Right kidney (tissue), 1 donor: ENCODE measurements at regions not wholly inside any gene's neighbourhood (a gene's known extent, or its start where the extent isn't known, plus 50 kb on each side); places are given as distances from the start of the nearest gene placed in this dataset.
"Not testable (repeated sequence)": the region's sequence is repeated elsewhere in the genome, so short reads cannot be mapped to it uniquely, and the experiment has no call there.

Experiments
- DNase-seq: peaks from one replicate; pipeline ENCODE4 v3.0.0-alpha.2; 2016

GRCh38 chr1:234839663-234840062 lies 229.7 kb upstream of the IRF2BP2 start:
- no peak for DNase-seq

GRCh38 chr1:234838820-234839219 lies 228.8 kb upstream of the IRF2BP2 start:
- no peak for DNase-seq

- no peak for DNase-seq
Observed at GRCh38 chr1:234838182-234838581, 228.2 kb upstream of the IRF2BP2 start.

GRCh38 chr1:234837713-234838112 lies 227.7 kb upstream of the IRF2BP2 start:
- no peak for DNase-seq

- DNase-seq, result no peak
Observed at GRCh38 chr1:234836776-234837357, 226.9 kb upstream of the IRF2BP2 start.

- DNase-seq, result no peak
Observed at GRCh38 chr1:234836045-234836681, 226.2 kb upstream of the IRF2BP2 start.

- DNase-seq, result no peak
Observed at GRCh38 chr1:234835239-234835638, 225.3 kb upstream of the IRF2BP2 start.

- DNase-seq, result no peak
Observed at GRCh38 chr1:234833646-234834045, 223.7 kb upstream of the IRF2BP2 start.

- DNase-seq, result no peak
Observed at GRCh38 chr1:234833118-234833517, 223.1 kb upstream of the IRF2BP2 start.

- no peak for DNase-seq
Observed at GRCh38 chr1:234827656-234828055, 217.7 kb upstream of the IRF2BP2 start.

- no peak for DNase-seq
Observed at GRCh38 chr1:234827181-234827580, 217.2 kb upstream of the IRF2BP2 start.

GRCh38 chr1:234826352-234826751 lies 216.4 kb upstream of the IRF2BP2 start:
- no peak for DNase-seq

- no peak for DNase-seq
Observed at GRCh38 chr1:234825498-234826165, 215.7 kb upstream of the IRF2BP2 start.

- not testable (repeated sequence) for DNase-seq
Observed at GRCh38 chr1:234824836-234825235, 214.9 kb upstream of the IRF2BP2 start.

- no peak for DNase-seq
Observed at GRCh38 chr1:234823191-234824176, 213.5 kb upstream of the IRF2BP2 start.

GRCh38 chr1:234821840-234822239 lies 211.9 kb upstream of the IRF2BP2 start:
- DNase-seq, result peak; percentile 17

GRCh38 chr1:234820597-234820996 lies 210.6 kb upstream of the IRF2BP2 start:
- DNase-seq, result no peak

- DNase-seq, result not testable (repeated sequence)
Observed at GRCh38 chr1:234819845-234820244, 209.9 kb upstream of the IRF2BP2 start.

GRCh38 chr1:234818040-234818387 lies 208.0 kb upstream of the IRF2BP2 start:
- DNase-seq, result not testable (repeated sequence)

GRCh38 chr1:234817313-234818039 lies 207.5 kb upstream of the IRF2BP2 start:
- DNase-seq, result peak; percentile 65

GRCh38 chr1:234816864-234817263 lies 206.9 kb upstream of the IRF2BP2 start:
- peak; percentile 40 for DNase-seq
